MG63 (cell line): ENCODE measurements at regions not wholly inside any gene's neighbourhood (a gene's known extent, or its start where the extent isn't known, plus 50 kb on each side); places are given as distances from the start of the nearest gene placed in this dataset.
A peak's percentile ranks its signal among the peaks of the same experiment; 100 is the strongest.
"Not testable (repeated sequence)": the region's sequence is repeated elsewhere in the genome, so short reads cannot be mapped to it uniquely, and the experiment has no call there.

ENCODE experiments used
- DNase-seq: peaks from one replicate; pipeline ENCODE4 v3.0.0-alpha.2; 2020
- H3K27me3 ChIP-seq: fragments of 250-450 bp; sonication (Bioruptor Pico); 2 replicates; pipeline ENCODE4 v1.5.1; 2020; ENCODE audit warnings: mild to moderate bottlenecking, moderate library complexity
- H3K36me3 ChIP-seq: fragments of 250-450 bp; sonication (Bioruptor Pico); 2 replicates; pipeline ENCODE4 v1.5.1; 2020; ENCODE audit warnings: mild to moderate bottlenecking, moderate library complexity
- H3K4me3 ChIP-seq: fragments of 250-450 bp; sonication (Bioruptor Pico); 2 replicates; pipeline ENCODE4 v1.5.1; 2020; ENCODE audit warnings: mild to moderate bottlenecking, moderate library complexity
- H3K9me3 ChIP-seq: fragments of 250-450 bp; sonication (Bioruptor Pico); 2 replicates; pipeline ENCODE4 v1.5.1; 2020; ENCODE audit warnings: mild to moderate bottlenecking, moderate library complexity

DNA sequence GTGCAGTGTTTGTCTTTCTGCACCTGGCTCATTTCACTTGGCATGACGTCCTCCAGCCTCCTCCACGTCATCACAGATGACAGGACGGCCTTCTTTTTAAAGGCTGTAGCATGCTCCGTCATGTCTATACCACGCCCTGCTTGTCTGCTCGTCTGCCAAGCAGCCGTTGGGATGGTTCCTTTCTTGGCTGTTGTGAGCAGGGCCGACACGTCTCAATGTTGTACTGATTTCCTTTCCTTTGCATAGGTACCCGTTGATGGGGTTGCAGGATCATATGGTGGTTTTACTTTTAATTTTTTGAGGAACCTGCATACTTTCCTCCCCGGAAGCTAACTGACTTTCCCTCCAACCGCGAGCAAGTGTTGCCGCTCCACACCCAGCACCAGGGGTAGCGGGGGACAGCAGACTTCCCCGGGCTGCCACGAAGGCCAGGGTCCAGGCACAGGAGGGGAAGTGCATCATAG, 212.2 kb upstream of the ZNF469 start:
- Histone ChIP-seq H3K27me3 (no peaks in the 10 kb centered on the region), H3K4me3 (no peak overlapping the region), H3K9me3 (no peaks in the 10 kb centered on the region), H3K36me3 (no peaks in the 10 kb centered on the region)
- DNase-seq: no peak

- H3K27me3 ChIP-seq, H3K36me3 ChIP-seq, DNase-seq, H3K9me3 ChIP-seq, H3K4me3 ChIP-seq: not testable (repeated sequence)
Measured at GRCh38 chr16:88171126-88171525, 211.6 kb upstream of the ZNF469 start.

DNA sequence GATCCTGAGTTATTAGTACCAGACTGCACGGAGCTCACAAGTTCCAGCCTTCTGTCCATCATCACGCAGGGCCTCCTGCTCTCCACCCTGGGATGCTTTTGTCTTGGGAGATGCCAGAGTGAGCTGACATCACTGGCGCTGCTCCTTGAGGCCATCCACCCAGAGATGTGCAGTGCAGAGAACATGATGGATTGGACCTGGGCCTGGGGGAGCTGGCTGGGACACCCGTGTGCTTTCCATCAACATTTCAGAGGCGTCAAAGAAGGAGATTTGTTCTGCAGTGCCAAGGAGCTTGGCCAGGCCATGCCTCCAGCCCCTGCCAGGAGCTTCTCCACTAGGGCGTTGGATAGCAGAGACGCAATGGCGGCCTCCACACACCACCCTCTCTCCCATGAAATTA, 206.6 kb upstream of the ZNF469 start:
- H3K36me3 ChIP-seq, H3K27me3 ChIP-seq, H3K9me3 ChIP-seq, DNase-seq, H3K4me3 ChIP-seq: not testable (repeated sequence)

DNA sequence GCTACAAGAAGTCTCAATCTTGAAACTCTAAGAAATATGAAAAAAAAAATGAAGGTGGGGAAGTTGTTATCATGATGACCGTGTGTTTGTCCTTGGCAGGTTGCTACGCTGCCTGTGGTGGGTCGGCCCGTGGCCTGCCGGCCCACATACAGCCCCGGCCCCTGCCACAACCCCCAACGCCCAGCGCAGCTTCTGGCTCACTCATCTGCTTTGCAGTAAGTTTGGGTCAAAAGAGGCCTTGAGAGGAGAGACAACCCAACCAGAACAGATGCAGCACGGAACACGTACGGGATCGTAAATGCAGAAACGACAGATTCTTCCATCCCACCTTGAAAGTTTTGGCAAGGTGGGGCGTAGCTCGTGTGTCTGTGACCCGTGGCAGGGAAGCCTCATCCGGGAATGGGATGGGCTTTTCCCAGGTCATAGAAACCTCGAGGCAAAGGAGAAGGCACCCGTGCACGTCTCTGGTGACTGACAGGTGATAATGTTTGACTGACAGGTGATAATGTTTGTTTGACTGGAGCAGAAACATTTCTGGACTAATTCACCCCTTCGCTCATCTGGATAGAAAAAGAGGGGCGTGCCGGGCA, 206.1 kb upstream of the ZNF469 start:
- DNase-seq, H3K36me3 ChIP-seq, H3K4me3 ChIP-seq, H3K27me3 ChIP-seq, H3K9me3 ChIP-seq: not testable (repeated sequence)

DNA sequence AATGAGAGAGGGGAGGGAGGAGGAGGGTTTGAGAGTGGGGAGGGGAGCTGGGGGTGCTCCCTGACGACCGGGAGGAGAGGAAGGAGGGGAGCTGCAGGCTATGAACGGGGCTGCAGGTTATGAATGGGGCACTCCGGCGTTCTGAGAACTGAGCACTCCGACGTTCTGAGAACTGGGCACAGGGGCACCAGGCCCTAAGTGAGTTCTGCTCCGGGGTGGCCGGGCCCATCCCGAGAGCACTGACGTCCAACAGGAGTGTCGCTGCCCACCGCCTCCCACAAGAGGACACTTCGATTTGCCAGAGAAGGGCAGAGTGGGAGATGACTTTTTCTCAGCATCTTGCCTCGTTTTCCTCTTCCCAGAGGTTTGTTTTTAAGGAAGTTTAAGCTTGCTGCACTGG, 204.5 kb upstream of the ZNF469 start:
- not testable (repeated sequence) for H3K36me3 ChIP-seq, H3K9me3 ChIP-seq, DNase-seq, H3K4me3 ChIP-seq, H3K27me3 ChIP-seq

DNA sequence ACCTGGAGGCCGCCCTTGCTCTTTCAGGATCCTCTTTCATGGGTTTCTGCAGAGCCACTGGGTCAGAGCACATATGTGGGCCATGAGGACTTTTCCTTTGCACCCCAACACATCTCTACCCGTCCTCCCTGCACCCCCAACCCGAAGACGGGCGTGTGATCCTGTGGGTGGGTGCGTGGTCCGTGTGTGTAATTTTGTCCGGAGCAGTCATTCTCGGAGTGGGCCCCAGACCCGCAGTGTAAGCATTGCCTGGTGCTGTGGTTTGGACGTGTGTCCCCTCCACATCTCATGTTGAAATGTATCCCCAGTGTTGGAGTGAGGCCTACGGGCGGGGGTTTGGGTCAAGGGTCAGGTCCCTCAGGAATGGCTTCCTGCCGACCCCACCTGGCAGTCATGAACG, 203.9 kb upstream of the ZNF469 start:
- not testable (repeated sequence) for H3K9me3 ChIP-seq, H3K4me3 ChIP-seq, H3K36me3 ChIP-seq, H3K27me3 ChIP-seq, DNase-seq

DNA sequence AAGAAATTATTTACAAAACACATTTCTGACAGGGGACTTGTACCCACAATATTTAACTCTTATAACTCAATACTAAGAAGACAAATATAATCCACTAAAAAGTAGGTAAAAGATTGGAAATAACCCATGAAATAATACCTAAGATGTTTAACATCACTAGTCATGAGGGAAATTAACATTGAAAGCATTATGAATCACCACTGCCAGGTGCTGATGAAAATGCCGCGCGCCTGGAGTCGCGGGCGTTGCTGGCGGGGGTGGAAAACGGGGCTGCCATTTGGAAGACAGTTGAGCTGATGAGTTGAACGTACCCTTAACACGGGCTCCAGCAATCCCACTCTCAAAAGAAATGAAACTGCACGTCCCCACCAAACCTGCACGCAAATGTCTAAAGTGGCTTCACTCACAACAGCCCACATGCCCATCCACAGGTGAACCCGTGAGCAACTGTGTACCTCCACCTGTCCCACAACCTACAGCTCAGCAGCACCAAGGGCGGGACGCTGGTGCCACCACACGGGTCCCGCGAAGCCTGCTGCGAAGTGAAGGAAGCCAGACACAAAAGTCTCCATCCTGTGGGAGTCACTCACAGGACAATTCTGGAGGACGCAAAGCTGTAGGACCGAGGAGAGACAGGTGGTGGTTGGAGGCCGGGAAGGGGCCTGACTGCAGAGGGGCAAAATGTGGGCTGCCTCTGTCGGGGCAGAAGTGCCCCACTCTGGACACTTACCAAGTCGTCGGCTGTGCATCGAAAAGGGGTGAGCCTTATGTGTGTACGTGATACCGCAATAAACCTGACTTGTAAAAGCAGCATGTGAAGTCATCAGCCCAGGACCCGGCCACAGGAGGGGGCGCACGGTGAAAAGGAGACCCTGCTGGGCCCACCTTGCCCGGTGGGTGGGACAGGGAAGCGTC, 199.5 kb upstream of the ZNF469 start:
- H3K9me3 ChIP-seq, H3K36me3 ChIP-seq, H3K4me3 ChIP-seq, H3K27me3 ChIP-seq, DNase-seq: not testable (repeated sequence)

GRCh38 chr16:88184053-88184452, 198.7 kb upstream of the ZNF469 start:
- H3K4me3 ChIP-seq, H3K9me3 ChIP-seq, H3K36me3 ChIP-seq, DNase-seq, H3K27me3 ChIP-seq: not testable (repeated sequence)

DNA sequence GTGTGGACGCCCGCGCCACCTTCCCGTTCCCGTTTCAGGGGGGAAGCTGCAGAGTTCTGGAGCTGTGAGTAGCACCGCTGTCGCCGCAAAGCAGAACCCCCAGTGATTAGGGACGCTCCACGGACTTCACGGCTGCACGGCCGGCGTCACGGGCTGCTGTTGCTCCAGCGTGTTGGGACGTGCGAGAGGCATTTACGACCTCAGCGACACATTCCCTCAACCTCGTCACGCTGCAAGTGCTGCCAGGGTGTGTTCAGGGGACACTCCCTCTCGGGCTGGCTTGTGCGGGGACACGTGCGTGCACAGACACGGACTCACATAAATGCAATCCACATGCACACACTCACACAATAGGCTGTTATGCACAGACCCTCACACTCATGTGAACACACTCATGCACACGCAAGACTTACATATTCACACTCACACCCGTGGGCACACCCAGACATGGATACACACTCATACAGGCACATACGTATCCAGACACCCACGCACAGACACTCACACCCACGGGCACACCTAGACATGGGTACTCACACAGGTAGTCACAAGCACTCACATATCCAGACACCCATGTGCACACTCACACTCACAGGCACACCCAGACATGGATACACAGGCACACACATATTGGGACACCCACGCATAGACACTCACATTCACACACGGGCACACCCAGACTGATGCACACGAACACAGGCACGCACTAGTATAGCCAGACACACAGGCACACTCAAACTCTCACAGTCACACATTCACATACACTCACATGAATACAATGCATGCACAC, 198.0 kb upstream of the ZNF469 start:
- peak; percentile 29 for DNase-seq
- not testable (repeated sequence) for H3K9me3 ChIP-seq, H3K36me3 ChIP-seq, H3K27me3 ChIP-seq, H3K4me3 ChIP-seq

GRCh38 chr16:88185406-88185805, 197.4 kb upstream of the ZNF469 start:
- H3K4me3 ChIP-seq, H3K9me3 ChIP-seq, DNase-seq, H3K36me3 ChIP-seq, H3K27me3 ChIP-seq: not testable (repeated sequence)

- H3K4me3 ChIP-seq: peak overlapping the region; percentile 31
- peak; percentile 89 for DNase-seq
- H3K27me3 ChIP-seq, H3K36me3 ChIP-seq, H3K9me3 ChIP-seq: not testable (repeated sequence)
Measured at GRCh38 chr16:88185976-88186888, 196.5 kb upstream of the ZNF469 start.

DNA sequence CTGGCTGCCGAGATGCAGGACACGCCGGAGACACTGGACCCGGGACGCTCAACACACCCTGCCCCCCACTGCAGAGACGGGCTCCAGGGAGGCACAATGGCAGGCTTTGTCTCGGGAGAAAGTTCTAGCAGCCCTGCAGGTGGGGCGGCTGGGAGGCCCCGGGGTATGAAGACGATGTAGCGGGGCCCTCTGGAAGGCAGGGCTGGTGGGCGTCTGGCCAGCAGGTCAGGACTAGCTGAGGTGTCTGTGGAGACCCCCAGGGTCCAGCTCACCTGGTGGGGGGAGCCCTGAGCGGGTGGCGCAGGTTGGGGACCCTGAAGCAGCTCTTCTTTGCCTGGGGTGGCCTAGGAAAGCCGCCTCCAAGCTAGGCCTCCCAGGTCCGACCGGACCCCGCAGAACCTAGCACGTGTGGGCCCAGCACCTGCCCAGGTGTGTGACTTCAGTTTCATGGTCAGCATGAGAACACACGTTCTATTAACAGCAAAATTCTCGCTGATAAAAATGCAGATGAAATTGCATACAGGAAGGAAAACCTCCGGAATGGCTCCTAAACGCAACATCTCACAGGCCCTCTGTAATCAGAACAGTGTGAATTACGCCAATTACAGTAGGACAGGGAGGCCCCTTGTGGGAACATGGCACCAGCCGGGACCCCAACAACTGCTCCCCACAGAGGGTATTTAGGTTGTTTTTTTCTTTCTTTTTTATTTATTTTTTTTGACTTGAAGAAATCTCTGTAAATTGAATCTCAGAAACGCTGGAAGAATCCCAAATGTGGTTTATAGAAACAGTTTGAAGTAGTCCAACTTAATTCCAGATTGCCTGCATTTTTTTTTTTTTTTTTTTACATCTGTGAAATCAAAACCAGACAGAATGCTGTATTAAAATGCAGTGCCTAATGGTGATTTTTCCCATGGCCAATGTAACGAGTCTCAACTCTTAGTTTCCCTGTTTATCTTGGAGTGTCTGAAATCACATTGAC, 195.6 kb upstream of the ZNF469 start:
- not testable (repeated sequence) for DNase-seq, H3K9me3 ChIP-seq, H3K4me3 ChIP-seq, H3K36me3 ChIP-seq, H3K27me3 ChIP-seq

DNA sequence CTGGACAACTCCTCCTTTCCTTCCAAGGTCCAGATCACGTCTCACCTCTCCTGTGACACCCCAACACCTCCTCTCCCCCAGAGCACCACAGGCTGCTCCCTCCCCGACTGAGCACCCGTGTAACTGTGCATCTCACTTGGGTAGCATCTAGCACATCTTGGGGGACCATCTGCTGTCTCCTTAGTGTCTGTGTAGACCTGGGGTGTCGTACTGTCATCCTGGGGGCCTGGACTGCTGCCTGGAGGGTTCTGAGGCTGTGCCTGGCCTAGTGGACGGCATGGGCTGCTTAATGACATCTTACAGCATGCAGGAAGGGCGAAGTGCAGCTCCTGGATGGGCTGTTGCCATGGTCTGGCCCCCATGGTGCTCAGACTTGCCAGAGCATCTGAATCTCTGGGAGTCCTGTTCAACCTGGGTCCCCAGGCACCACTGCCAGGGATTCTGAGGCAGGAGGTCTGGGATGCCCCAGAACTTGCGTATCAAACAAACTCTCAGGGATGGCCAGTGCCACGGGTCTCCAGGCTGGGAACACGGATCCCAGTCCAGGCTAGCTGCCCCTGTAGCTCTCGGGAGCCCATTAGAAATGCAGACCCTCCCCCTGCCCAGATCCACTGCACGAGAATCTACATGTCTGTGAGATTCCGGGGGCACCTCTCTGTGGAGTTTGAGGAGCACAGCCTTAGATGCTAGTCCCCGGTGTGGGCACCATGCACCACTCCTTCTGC, 194.4 kb upstream of the ZNF469 start:
- H3K4me3 ChIP-seq: not testable (repeated sequence)

GRCh38 chr16:88190592-88191095, 192.1 kb upstream of the ZNF469 start:
- not testable (repeated sequence) for DNase-seq, H3K27me3 ChIP-seq, H3K36me3 ChIP-seq, H3K4me3 ChIP-seq, H3K9me3 ChIP-seq

More for the DNA sequence above, 194.4 kb upstream of the ZNF469 start:
- DNase-seq, H3K9me3 ChIP-seq, H3K27me3 ChIP-seq, H3K36me3 ChIP-seq: not testable (repeated sequence)

GRCh38 chr16:88191168-88191567, 191.6 kb upstream of the ZNF469 start:
- not testable (repeated sequence) for H3K27me3 ChIP-seq, H3K36me3 ChIP-seq, DNase-seq, H3K9me3 ChIP-seq, H3K4me3 ChIP-seq
